ENCODE measurements at regions not wholly inside any gene's neighbourhood (a gene's known extent, or its start where the extent isn't known, plus 50 kb on each side); places are given as distances from the start of the nearest gene placed in this dataset.

GRCh38 chr21:38922474-38923235, 116.9 kb downstream of the ETS2 start:
- H3K4me3 ChIP-seq (ENCODE audit: low read depth in 1 of 2, low read length in 2 of 2) = no peak overlapping the region
- ATAC-seq (ENCODE audit: insufficient read depth, low read depth) (no peak), DNase-seq (no peak)
- H3K4me1 ChIP-seq (ENCODE audit: insufficient read depth, low read length) = peaks cover 16% of the 10 kb centered on the region
- H3K4me2 ChIP-seq (ENCODE audit: insufficient read depth, low read length) = no peak overlapping the region
- H4K20me1 ChIP-seq (ENCODE audit: insufficient read depth, low read length) = no peaks in the 10 kb centered on the region
- TF ChIP-seq EZH2 (IDR thresholded peaks at IDR 0.05; ENCODE audit: borderline replicate concordance, low read depth, low read length, severe bottlenecking) (no peak), CTCF (IDR thresholded peaks at IDR 0.05; ENCODE audit: borderline replicate concordance, extremely low read depth, low read length, poor library complexity, severe bottlenecking) (no peak)
- no peak overlapping the region for H3K27ac ChIP-seq (ENCODE audit: low read length)
- H3K79me2 ChIP-seq (ENCODE audit: insufficient read depth, low read length) = no peaks in the 10 kb centered on the region
- no peaks in the 10 kb centered on the region for H3K36me3 ChIP-seq (ENCODE audit: insufficient read depth, low read length)
- no peak overlapping the region for H2AFZ ChIP-seq (ENCODE audit: low read depth, low read length)
- no peaks in the 10 kb centered on the region for H3K27me3 ChIP-seq (ENCODE audit: insufficient read depth, low read length, poor library complexity)
- H3K9me3 ChIP-seq (ENCODE audit: insufficient read depth, low read length, severe bottlenecking) = no peaks in the 10 kb centered on the region
- H3K9ac ChIP-seq (ENCODE audit: low read depth, low read length) = no peak overlapping the region

- Histone ChIP-seq H2AFZ (ENCODE audit: low read depth, low read length) (no peak overlapping the region), H3K4me3 (ENCODE audit: low read depth in 1 of 2, low read length in 2 of 2) (no peak overlapping the region), H3K36me3 (ENCODE audit: insufficient read depth, low read length) (no peaks in the 10 kb centered on the region), H3K27me3 (ENCODE audit: insufficient read depth, low read length, poor library complexity) (no peaks in the 10 kb centered on the region), H3K4me2 (ENCODE audit: insufficient read depth, low read length) (no peak overlapping the region), H3K79me2 (ENCODE audit: insufficient read depth, low read length) (no peaks in the 10 kb centered on the region), H3K27ac (ENCODE audit: low read length) (no peak overlapping the region), H3K4me1 (ENCODE audit: insufficient read depth, low read length) (peaks cover 21% of the 10 kb centered on the region), H4K20me1 (ENCODE audit: insufficient read depth, low read length) (no peaks in the 10 kb centered on the region), H3K9ac (ENCODE audit: low read depth, low read length) (no peak overlapping the region), H3K9me3 (ENCODE audit: insufficient read depth, low read length, severe bottlenecking) (no peaks in the 10 kb centered on the region)
- ATAC-seq (ENCODE audit: insufficient read depth, low read depth) = no peak
- no peak for DNase-seq
- no peak for TF ChIP-seq EZH2 (IDR thresholded peaks at IDR 0.05; ENCODE audit: borderline replicate concordance, low read depth, low read length, severe bottlenecking)
- TF ChIP-seq CTCF (IDR thresholded peaks at IDR 0.05; ENCODE audit: borderline replicate concordance, extremely low read depth, low read length, poor library complexity, severe bottlenecking) = no peak
Observed at GRCh38 chr21:38921511-38922251, 116.0 kb downstream of the ETS2 start.

GRCh38 chr21:38920631-38921398, 115.1 kb downstream of the ETS2 start:
- Histone ChIP-seq H4K20me1 (ENCODE audit: insufficient read depth, low read length) (no peaks in the 10 kb centered on the region), H3K4me3 (ENCODE audit: low read depth in 1 of 2, low read length in 2 of 2) (no peak overlapping the region), H3K4me1 (ENCODE audit: insufficient read depth, low read length) (peaks cover 14% of the 10 kb centered on the region), H3K9me3 (ENCODE audit: insufficient read depth, low read length, severe bottlenecking) (no peaks in the 10 kb centered on the region), H3K4me2 (ENCODE audit: insufficient read depth, low read length) (no peak overlapping the region), H3K9ac (ENCODE audit: low read depth, low read length) (no peak overlapping the region), H3K79me2 (ENCODE audit: insufficient read depth, low read length) (no peaks in the 10 kb centered on the region), H3K36me3 (ENCODE audit: insufficient read depth, low read length) (no peaks in the 10 kb centered on the region), H3K27ac (ENCODE audit: low read length) (no peak overlapping the region), H3K27me3 (ENCODE audit: insufficient read depth, low read length, poor library complexity) (no peaks in the 10 kb centered on the region), H2AFZ (ENCODE audit: low read depth, low read length) (no peak overlapping the region)
- TF ChIP-seq CTCF (IDR thresholded peaks at IDR 0.05; ENCODE audit: borderline replicate concordance, extremely low read depth, low read length, poor library complexity, severe bottlenecking) (no peak), EZH2 (IDR thresholded peaks at IDR 0.05; ENCODE audit: borderline replicate concordance, low read depth, low read length, severe bottlenecking) (no peak)
- no peak for ATAC-seq (ENCODE audit: insufficient read depth, low read depth)
- no peak for DNase-seq
